Uterus (tissue), 3 donors: ENCODE measurements at regions not wholly inside any gene's neighbourhood (a gene's known extent, or its start where the extent isn't known, plus 50 kb on each side); places are given as distances from the start of the nearest gene placed in this dataset.

ENCODE experiments used
- DNase-seq, 2 donors: peaks; one replicate each; pipeline ENCODE4 v3.0.0-alpha.2; 2019 to 2020
- H3K27ac ChIP-seq, 2 donors: fragments of 200-600 bp; sonication (generic); 1 replicate in 1 of 2; 2 replicates in 1 of 2; pipeline ENCODE4 v1.5.1; 2016 to 2018
- H3K27me3 ChIP-seq, 2 donors: fragments of 200-600 bp; sonication (generic); one replicate each; pipeline ENCODE4 v1.5.1; 2018 to 2019; ENCODE audit warnings: control low read depth in 1 of 2
- H3K36me3 ChIP-seq, 2 donors: fragments of 200-600 bp; sonication (generic); one replicate each; pipeline ENCODE4 v1.5.1; 2019; ENCODE audit warnings: control low read depth in 1 of 2
- H3K4me1 ChIP-seq, 2 donors: fragments of 200-600 bp; sonication (generic); one replicate each; pipeline ENCODE4 v1.5.1; 2018 to 2019; ENCODE audit warnings: control low read depth in 1 of 2
- H3K4me3 ChIP-seq, 2 donors: fragments of 200-600 bp; sonication (generic); 1 replicate in 1 of 2; 2 replicates in 1 of 2; pipeline ENCODE4 v1.5.1; 2018 to 2019; ENCODE audit warnings: mild to moderate bottlenecking in 1 of 2
- H3K9me3 ChIP-seq, 2 donors: fragments of 200-600 bp; sonication (generic); one replicate each; pipeline ENCODE4 v1.5.1; 2019; ENCODE audit warnings: control low read depth in 1 of 2
- POLR2A ChIP-seq, 2 donors: fragments of 450-650 bp; IDR thresholded peaks; one replicate each; pipeline ENCODE4 v1.6.1; 2016; ENCODE audit warnings: antibody characterized with exemption in 2 of 2, mild to moderate bottlenecking in 1 of 2, moderate library complexity in 1 of 2
- intact Hi-C: fragments of 100-400 bp; cut with DNase I; formaldehyde crosslinking; loops from one replicate; pipeline ENCODE4 v1.15.1; 2023; ENCODE audit warnings: low total_unique reads
- TF ChIP-seq, protein P1 (sequence below), 4 experiments: fragments of 200-600 bp in 2 of 4; fragments of 450-650 bp in 2 of 4; sonication (generic) in 2 of 4; IDR thresholded peaks; one replicate each; pipeline ENCODE4 v1.5.1; 2016 to 2019; ENCODE audit warnings: antibody characterized with exemption in 4 of 4, mild to moderate bottlenecking in 2 of 4, moderate library complexity in 1 of 4
- donor health status: DM: yes; HTN: yes; CAD: no.

DNA sequence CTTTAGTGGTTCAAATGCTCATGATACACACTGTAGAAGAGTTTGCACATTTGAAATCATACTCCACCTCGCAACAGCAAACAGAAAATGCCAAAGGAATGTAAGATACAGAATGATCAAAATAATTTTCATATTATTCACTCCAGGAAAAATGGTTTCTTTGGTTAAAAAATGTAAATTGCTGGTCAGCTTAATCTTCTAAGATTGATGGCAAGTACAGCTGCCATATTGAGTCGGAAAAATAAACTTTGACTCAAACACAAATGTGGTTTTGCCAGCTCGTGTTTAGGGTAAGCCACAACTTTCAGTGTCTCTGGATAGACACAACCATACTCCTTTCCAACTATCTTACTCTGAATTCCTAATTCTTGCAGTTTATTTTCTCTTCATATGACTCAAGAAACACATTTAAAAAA, 154.9 kb upstream of the SMIM21 start:
- intact Hi-C loops = no loop called here
- no peaks in the 10 kb centered on the region for H3K9me3 ChIP-seq
- DNase-seq = no peak
- H3K4me3 ChIP-seq = no peak overlapping the region
- H3K36me3 ChIP-seq = no peaks in the 10 kb centered on the region
- H3K27me3 ChIP-seq = no peaks in the 10 kb centered on the region
- no peak overlapping the region for H3K27ac ChIP-seq
- no peaks in the 10 kb centered on the region for H3K4me1 ChIP-seq
- TF ChIP-seq, protein P1, sequence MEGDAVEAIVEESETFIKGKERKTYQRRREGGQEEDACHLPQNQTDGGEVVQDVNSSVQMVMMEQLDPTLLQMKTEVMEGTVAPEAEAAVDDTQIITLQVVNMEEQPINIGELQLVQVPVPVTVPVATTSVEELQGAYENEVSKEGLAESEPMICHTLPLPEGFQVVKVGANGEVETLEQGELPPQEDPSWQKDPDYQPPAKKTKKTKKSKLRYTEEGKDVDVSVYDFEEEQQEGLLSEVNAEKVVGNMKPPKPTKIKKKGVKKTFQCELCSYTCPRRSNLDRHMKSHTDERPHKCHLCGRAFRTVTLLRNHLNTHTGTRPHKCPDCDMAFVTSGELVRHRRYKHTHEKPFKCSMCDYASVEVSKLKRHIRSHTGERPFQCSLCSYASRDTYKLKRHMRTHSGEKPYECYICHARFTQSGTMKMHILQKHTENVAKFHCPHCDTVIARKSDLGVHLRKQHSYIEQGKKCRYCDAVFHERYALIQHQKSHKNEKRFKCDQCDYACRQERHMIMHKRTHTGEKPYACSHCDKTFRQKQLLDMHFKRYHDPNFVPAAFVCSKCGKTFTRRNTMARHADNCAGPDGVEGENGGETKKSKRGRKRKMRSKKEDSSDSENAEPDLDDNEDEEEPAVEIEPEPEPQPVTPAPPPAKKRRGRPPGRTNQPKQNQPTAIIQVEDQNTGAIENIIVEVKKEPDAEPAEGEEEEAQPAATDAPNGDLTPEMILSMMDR (IDR thresholded peaks at IDR 0.05) = no peak

DNA sequence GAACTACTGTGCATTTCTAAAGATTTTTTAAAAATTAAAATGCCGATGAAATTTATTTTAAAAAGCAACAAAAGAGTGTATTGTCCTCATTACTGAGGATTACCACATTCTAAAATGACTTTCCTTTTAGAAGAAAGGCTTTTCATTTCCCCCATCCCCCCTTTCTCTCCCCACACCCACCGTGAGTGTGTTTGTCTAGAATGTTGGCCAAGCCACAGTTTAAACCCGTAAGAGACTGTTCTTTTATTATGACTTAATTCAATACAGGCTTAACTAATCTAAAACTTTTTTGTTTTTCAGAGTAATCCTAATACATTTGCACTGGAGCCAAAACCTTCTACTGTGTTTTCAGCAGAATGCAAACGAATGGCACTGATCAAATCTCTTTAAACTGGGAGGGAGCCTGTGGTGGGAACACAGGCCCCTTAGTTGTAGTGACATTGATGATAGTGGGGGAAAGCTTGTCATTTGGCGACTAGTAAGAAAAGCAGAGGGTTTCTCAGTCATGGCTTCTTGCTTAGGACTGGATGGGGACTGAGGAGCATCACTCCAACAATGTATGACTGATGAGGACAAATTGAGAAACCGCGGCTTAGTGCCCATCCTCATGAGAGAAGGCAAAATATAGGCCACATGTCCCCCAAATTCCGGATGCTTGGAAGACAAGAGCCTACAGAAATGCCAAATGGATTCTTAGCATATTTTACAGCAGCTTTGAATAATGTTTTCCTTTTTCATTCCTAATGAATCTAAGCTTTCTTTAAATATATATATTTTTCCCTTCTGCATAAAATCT, 154.0 kb upstream of the SMIM21 start:
- Histone ChIP-seq H3K36me3 (no peaks in the 10 kb centered on the region), H3K27me3 (no peaks in the 10 kb centered on the region), H3K9me3 (no peaks in the 10 kb centered on the region), H3K4me1 (no peaks in the 10 kb centered on the region), H3K27ac (no peak overlapping the region), H3K4me3 (no peak overlapping the region)
- intact Hi-C loops = no loop called here
- TF ChIP-seq, protein P1 (IDR thresholded peaks at IDR 0.05) = no peak
- TF ChIP-seq POLR2A (IDR thresholded peaks at IDR 0.05) = no peak
- no peak for DNase-seq

DNA sequence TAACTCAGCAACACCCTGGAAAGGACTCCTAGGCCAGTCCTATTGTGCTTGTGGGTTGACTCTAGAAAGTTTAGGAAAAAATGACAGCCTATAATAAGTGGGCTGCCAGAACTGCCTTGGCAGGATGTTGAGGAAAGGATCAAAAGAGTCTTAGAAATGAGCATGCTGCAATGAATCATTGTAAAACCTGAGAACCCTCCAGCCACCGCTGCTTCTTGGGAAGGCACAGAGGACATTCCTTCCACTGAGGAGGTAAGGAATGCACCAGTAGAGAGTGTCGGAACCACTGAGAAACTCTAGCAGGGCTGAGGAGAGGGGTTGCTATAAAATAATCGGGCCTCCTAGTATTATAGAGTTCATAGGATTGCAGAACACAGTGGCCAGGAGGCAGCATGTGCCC, 146.7 kb upstream of the SMIM21 start:
- no peak for DNase-seq
- Histone ChIP-seq H3K27ac (no peak overlapping the region), H3K4me1 (no peaks in the 10 kb centered on the region), H3K27me3 (no peaks in the 10 kb centered on the region), H3K9me3 (no peaks in the 10 kb centered on the region), H3K36me3 (no peaks in the 10 kb centered on the region), H3K4me3 (no peak overlapping the region)
- TF ChIP-seq POLR2A (IDR thresholded peaks at IDR 0.05) = no peak
- TF ChIP-seq, protein P1 (IDR thresholded peaks at IDR 0.05) = no peak
- intact Hi-C loops = no loop called here

DNA sequence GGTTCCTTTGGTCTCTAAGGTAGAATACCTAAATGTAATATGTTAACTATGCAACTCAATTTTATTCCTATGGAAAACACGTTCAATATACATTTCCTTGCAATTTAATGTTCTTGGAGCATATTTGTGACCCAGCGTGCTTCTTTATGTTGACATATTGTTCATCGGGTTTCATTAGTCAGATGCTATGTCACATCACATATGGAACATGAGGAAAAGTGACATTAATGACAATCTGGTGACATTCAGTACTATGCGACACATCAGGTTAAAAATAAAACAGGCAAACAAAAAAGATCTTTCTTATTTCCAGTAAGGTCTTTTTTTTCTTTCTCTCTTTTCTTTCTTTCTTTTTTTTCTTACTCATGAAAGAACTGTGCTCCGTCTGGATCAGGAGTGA, 135.6 kb upstream of the SMIM21 start:
- TF ChIP-seq POLR2A (IDR thresholded peaks at IDR 0.05) = no peak
- TF ChIP-seq, protein P1 (IDR thresholded peaks at IDR 0.05) = no peak
- Histone ChIP-seq H3K36me3 (no peaks in the 10 kb centered on the region), H3K27ac (no peak overlapping the region), H3K4me1 (no peaks in the 10 kb centered on the region), H3K27me3 (no peaks in the 10 kb centered on the region), H3K9me3 (no peaks in the 10 kb centered on the region), H3K4me3 (no peak overlapping the region)
- no peak for DNase-seq
- intact Hi-C loops = no loop called here

DNA sequence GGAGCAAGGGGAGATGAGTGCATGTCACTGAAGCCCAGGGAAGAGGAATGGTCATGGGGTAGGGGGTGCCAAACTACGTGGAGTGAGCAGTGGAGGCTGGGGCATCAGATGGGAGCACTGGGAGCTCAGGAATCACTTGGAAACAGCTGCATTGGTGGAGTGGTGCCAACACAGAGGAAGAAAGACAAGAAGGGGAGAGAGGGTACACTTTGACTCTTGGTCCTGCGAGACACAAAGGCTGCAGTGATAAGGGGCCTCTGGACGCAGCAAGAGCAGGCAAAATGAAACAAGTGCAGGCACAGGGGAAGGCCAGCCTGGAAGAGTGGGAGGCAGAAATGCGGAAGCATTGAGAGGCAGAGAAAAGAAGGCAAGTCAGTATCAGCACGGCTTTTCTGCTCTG, 134.7 kb upstream of the SMIM21 start:
- intact Hi-C loops = no loop called here
- Histone ChIP-seq H3K36me3 (no peaks in the 10 kb centered on the region), H3K27ac (no peak overlapping the region), H3K4me3 (no peak overlapping the region), H3K9me3 (no peaks in the 10 kb centered on the region), H3K27me3 (no peaks in the 10 kb centered on the region), H3K4me1 (no peaks in the 10 kb centered on the region)
- no peak for TF ChIP-seq POLR2A (IDR thresholded peaks at IDR 0.05)
- TF ChIP-seq, protein P1 (IDR thresholded peaks at IDR 0.05) = no peak
- no peak for DNase-seq
